ENCODE measurements at regions not wholly inside any gene's neighbourhood (a gene's known extent, or its start where the extent isn't known, plus 50 kb on each side); places are given as distances from the start of the nearest gene placed in this dataset.
"Not testable (repeated sequence)": the region's sequence is repeated elsewhere in the genome, so short reads cannot be mapped to it uniquely, and the experiment has no call there.

- not testable (repeated sequence) for TF ChIP-seq CTCF, POLR2AphosphoS5 (IDR thresholded peaks at IDR 0.05)
Observed at GRCh38 chr1:83182033-83182728, 816.8 kb downstream of the TTLL7 start.
